Vagina (tissue), 2 donors: ENCODE measurements at regions not wholly inside any gene's neighbourhood (a gene's known extent, or its start where the extent isn't known, plus 50 kb on each side); places are given as distances from the start of the nearest gene placed in this dataset.
"Not testable (repeated sequence)": the region's sequence is repeated elsewhere in the genome, so short reads cannot be mapped to it uniquely, and the experiment has no call there.

ENCODE experiments used
- DNase-seq, 2 donors: peaks; one replicate each; pipeline ENCODE4 v3.0.0-alpha.2; 2017; ENCODE audit errors: extremely low spot score in 2 of 2
- H3K27ac ChIP-seq: fragments of 200-600 bp; sonication (generic); one replicate; pipeline ENCODE4 v1.5.1; 2019
- H3K27me3 ChIP-seq: fragments of 200-600 bp; sonication (generic); one replicate; pipeline ENCODE4 v1.5.1; 2019
- H3K36me3 ChIP-seq, 2 donors: fragments of 200-600 bp; sonication (generic); one replicate each; pipeline ENCODE4 v1.5.1; 2017 to 2019
- H3K4me1 ChIP-seq: fragments of 200-600 bp; sonication (generic); one replicate; pipeline ENCODE4 v1.5.1; 2019
- H3K4me3 ChIP-seq, 2 donors: fragments of 200-600 bp; sonication (generic); 1 replicate in 1 of 2; 2 replicates in 1 of 2; pipeline ENCODE4 v1.5.1; 2016 to 2019
- H3K9me3 ChIP-seq: fragments of 200-600 bp; sonication (generic); one replicate; pipeline ENCODE4 v1.5.1; 2019
- CTCF ChIP-seq, 3 experiments: fragments of 450-650 bp in 2 of 3; fragments of 200-600 bp in 1 of 3; sonication (generic) in 1 of 3; IDR thresholded peaks; one replicate each; pipeline ENCODE4 v1.5.1; 2017 to 2019; ENCODE audit warnings: antibody characterized with exemption in 3 of 3, mild to moderate bottlenecking in 2 of 3, moderate library complexity in 2 of 3
- POLR2A ChIP-seq, 2 donors: fragments of 450-650 bp; IDR thresholded peaks; one replicate each; pipeline ENCODE4 v1.6.1; 2017; ENCODE audit warnings: antibody characterized with exemption in 2 of 2, mild to moderate bottlenecking in 2 of 2, moderate library complexity in 2 of 2
- POLR2AphosphoS5 ChIP-seq, 2 donors: sonication (generic); formaldehyde crosslinking; IDR thresholded peaks; one replicate each; pipeline ENCODE4 v1.9.0; 2017; ENCODE audit warnings: antibody characterized with exemption in 2 of 2, mild to moderate bottlenecking in 2 of 2, low read depth in 1 of 2; ENCODE audit not compliant: insufficient read depth in 1 of 2
- intact Hi-C: fragments of 100-400 bp; cut with DNase I; formaldehyde crosslinking; loops from one replicate; pipeline ENCODE4 v1.15.1; 2023

- TF ChIP-seq POLR2AphosphoS5 (IDR thresholded peaks at IDR 0.05; ENCODE audit: insufficient read depth in 1 of 2, low read depth in 1 of 2) (no peak), CTCF (IDR thresholded peaks at IDR 0.05) (no peak), POLR2A (IDR thresholded peaks at IDR 0.05) (no peak)
- H3K4me1 ChIP-seq, result no peaks in the 10 kb centered on the region
- no peaks in the 10 kb centered on the region for H3K9me3 ChIP-seq
- intact Hi-C loops, result no loop called here
- no peaks in the 10 kb centered on the region for H3K27me3 ChIP-seq
- no peaks in the 10 kb centered on the region for H3K36me3 ChIP-seq
- no peak overlapping the region for H3K4me3 ChIP-seq
- no peak overlapping the region for H3K27ac ChIP-seq
- DNase-seq, result no peak
Measured at GRCh38 chr15:61364871-61365270, 135.8 kb upstream of the RORA start.

- H3K4me3 ChIP-seq, intact Hi-C loops, H3K4me1 ChIP-seq, DNase-seq, H3K9me3 ChIP-seq, H3K36me3 ChIP-seq, H3K27me3 ChIP-seq, H3K27ac ChIP-seq: not testable (repeated sequence)
Measured at GRCh38 chr15:61362912-61363311, 133.8 kb upstream of the RORA start.

- no peaks in the 10 kb centered on the region for H3K27me3 ChIP-seq
- no peaks in the 10 kb centered on the region for H3K9me3 ChIP-seq
- no peak for TF ChIP-seq CTCF (IDR thresholded peaks at IDR 0.05)
- no peak overlapping the region for H3K4me3 ChIP-seq
- DNase-seq, result no peak
- no peak overlapping the region for H3K27ac ChIP-seq
- H3K4me1 ChIP-seq, result no peaks in the 10 kb centered on the region
- intact Hi-C loops, result no loop called here
- H3K36me3 ChIP-seq, result no peaks in the 10 kb centered on the region
Measured at GRCh38 chr15:61344293-61344692, 115.2 kb upstream of the RORA start.

GRCh38 chr15:61342390-61342789 lies 113.3 kb upstream of the RORA start:
- no peaks in the 10 kb centered on the region for H3K27me3 ChIP-seq
- intact Hi-C loops, result no loop called here
- TF ChIP-seq POLR2A (IDR thresholded peaks at IDR 0.05) (no peak), POLR2AphosphoS5 (IDR thresholded peaks at IDR 0.05; ENCODE audit: insufficient read depth in 1 of 2, low read depth in 1 of 2) (no peak), CTCF (IDR thresholded peaks at IDR 0.05) (no peak)

GRCh38 chr15:61339516-61339915 lies 110.4 kb upstream of the RORA start:
- no peak overlapping the region for H3K4me3 ChIP-seq
- no peak overlapping the region for H3K27ac ChIP-seq
- H3K4me1 ChIP-seq, result no peaks in the 10 kb centered on the region
- no peak for DNase-seq
- intact Hi-C loops, result no loop called here
- H3K9me3 ChIP-seq, result no peaks in the 10 kb centered on the region
- TF ChIP-seq POLR2AphosphoS5 (IDR thresholded peaks at IDR 0.05; ENCODE audit: insufficient read depth in 1 of 2, low read depth in 1 of 2), result no peak
- no peak for TF ChIP-seq POLR2A (IDR thresholded peaks at IDR 0.05)
- no peak for TF ChIP-seq CTCF (IDR thresholded peaks at IDR 0.05)
- no peaks in the 10 kb centered on the region for H3K27me3 ChIP-seq
- H3K36me3 ChIP-seq, result no peaks in the 10 kb centered on the region

More at GRCh38 chr15:61342390-61342789, 113.3 kb upstream of the RORA start:
- Histone ChIP-seq H3K27ac (no peak overlapping the region), H3K4me3 (no peak overlapping the region), H3K36me3 (no peaks in the 10 kb centered on the region), H3K4me1 (no peaks in the 10 kb centered on the region), H3K9me3 (no peaks in the 10 kb centered on the region)
- DNase-seq, result no peak

- Histone ChIP-seq H3K27me3 (no peaks in the 10 kb centered on the region), H3K36me3 (no peaks in the 10 kb centered on the region), H3K27ac (no peak overlapping the region), H3K4me3 (no peak overlapping the region), H3K9me3 (no peaks in the 10 kb centered on the region), H3K4me1 (no peaks in the 10 kb centered on the region)
- no peak for DNase-seq
- intact Hi-C loops, result no loop called here
- TF ChIP-seq POLR2AphosphoS5 (IDR thresholded peaks at IDR 0.05; ENCODE audit: insufficient read depth in 1 of 2, low read depth in 1 of 2), result no peak
- no peak for TF ChIP-seq CTCF (IDR thresholded peaks at IDR 0.05)
- TF ChIP-seq POLR2A (IDR thresholded peaks at IDR 0.05), result no peak
Measured at GRCh38 chr15:61337541-61337940, 108.4 kb upstream of the RORA start.
